Muscle of back (tissue), 3 donors: ENCODE measurements at regions not wholly inside any gene's neighbourhood (a gene's known extent, or its start where the extent isn't known, plus 50 kb on each side); places are given as distances from the start of the nearest gene placed in this dataset.

Source experiments
- DNase-seq, 3 donors: peaks; one replicate each; pipeline versions ENCODE4 v3.0.0 to v3.0.0-alpha.2; 2013

GRCh38 chr18:24530630-24531111 is 70.2 kb downstream of the HRH4 start:
- DNase-seq = peak in 1 of 3 donors; percentile 25

GRCh38 chr18:24534271-24534670 is 73.8 kb downstream of the HRH4 start:
- no peak for DNase-seq

DNA sequence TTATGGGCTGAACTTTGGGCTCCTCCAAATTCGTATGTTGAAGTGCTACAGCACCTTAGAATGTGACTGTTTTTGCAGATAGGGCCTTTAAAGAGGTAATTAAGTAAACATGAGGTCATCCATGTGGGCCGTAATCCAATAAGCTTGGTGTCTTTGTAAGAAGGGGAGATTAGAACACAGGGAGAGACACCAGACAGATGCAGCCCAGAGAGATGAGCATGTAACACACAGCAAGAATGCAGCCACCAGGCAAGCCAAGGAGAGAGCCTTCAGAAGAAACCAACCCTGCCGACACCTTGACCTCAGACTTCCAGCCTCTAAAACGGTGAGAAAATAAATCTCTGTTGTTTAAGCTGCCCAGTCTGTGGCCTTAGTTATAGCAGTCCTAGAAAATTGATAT is 74.3 kb downstream of the HRH4 start:
- no peak for DNase-seq

GRCh38 chr18:24535527-24536295 is 75.3 kb downstream of the HRH4 start:
- peak in 2 of 3 donors; percentile 53 to 61 for DNase-seq

GRCh38 chr18:24536326-24536725 is 75.9 kb downstream of the HRH4 start:
- DNase-seq = peak in 1 of 3 donors; percentile 22

- no peak for DNase-seq
Measured at GRCh38 chr18:24536834-24537233, 76.4 kb downstream of the HRH4 start.

GRCh38 chr18:24538414-24539264 is 78.2 kb downstream of the HRH4 start:
- DNase-seq = no peak

DNA sequence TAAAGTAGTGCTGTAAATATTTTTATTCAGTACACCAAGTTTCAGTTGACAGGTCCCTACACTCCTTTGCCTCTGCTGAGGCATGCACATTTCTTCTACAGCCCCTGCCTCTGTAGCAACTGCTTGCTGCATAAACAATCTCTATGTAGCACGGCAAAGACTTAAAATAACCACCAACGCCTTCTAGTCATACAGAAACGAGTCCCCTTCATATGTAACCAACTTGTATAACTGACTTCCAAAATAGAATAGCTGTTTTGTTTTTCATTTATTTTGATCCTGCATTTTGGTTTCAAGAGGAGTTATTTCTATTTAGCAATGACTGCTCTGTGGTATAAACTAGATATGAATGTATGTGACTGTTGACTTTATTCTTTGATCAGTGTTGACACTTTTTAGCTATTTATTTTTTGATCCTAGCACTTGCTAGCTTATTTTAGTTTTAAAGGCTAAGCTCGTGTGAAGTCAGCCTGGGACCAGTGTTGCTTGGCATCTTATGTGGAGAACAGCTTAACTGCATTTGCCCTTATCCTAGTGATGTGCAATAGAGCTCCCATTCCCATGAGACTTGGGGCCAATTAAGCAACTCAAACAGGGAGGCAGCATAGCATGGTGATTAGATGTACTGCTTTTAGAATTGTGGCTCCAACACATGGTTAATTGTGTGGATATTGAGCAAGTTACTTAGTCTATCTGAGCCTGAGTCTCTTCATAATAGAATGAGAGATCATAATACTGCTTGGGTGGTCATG is 79.6 kb downstream of the HRH4 start:
- no peak for DNase-seq

DNA sequence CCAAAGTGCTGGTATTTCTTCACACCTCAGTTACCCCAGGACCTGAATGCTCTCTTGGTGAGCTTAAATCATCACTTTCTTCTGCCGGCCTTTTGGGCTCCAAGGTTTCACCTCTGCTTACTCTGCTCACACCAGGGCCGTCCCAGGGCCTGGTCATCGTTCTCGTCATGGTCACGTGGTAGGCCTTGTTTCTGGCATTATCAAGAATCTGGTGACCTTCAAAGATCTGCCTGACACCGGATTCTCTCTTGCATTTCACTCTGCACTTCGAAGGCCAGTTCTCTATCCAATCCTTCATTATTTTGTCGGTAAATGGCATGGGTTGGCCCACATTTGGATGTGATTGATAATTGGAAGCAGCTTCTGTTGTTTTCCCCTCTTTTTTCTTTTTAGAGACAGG is 80.5 kb downstream of the HRH4 start:
- DNase-seq = no peak

DNA sequence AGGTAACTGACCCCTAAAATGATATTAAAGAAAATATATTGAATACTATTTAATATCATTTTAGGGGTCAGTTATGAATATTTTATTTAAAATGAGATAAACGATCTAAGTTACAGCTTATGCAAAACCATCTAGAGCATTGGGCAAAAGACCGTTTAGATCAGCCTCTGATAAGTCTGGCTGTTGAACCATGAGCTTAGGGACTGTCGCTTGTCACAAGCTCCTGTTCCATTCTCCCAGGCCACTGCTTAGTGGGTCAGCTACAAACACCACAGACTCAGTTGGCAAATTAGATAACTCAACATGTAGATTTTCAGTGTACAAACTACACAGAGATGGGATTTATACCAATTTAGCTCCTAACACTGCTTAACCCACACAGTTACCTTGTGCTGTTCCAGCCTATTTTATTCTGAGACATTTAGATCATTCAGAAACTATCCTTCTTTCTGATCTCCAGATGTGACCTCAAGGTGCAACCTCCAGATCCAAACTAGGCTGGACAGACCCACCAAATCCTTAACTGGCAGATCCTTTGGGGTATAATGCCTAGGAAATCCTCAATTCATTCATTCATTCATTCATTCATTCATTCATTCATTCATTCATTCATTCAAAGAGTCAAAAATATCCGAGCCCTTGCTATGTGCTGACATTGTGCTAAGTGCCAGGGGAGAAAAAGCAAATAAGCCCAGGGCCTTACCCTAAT is 82.8 kb downstream of the HRH4 start:
- no peak for DNase-seq

GRCh38 chr18:24543795-24544498 is 83.5 kb downstream of the HRH4 start:
- peak in 2 of 3 donors; percentile 67 to 79 for DNase-seq

DNA sequence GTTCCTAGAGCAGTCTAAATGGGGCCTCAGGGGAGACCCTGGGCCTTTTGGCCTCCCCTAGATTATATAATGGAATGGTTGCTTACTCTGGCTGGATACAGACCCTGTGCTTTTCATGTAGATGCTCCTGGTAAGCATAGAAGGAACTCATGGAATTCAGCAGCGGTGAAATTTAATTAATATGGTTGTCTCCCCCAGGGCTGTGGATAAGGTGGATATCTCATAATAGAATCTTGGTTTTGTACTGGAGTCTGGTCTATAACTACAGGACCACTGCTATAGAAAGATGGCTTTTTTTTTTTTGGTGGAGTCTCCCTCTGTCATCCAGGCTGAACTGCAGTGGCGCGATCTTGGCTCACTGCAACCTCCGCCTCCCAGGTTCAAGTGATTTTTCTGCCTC is 84.5 kb downstream of the HRH4 start:
- no peak for DNase-seq

GRCh38 chr18:24545651-24546050 is 85.2 kb downstream of the HRH4 start:
- DNase-seq = no peak

DNA sequence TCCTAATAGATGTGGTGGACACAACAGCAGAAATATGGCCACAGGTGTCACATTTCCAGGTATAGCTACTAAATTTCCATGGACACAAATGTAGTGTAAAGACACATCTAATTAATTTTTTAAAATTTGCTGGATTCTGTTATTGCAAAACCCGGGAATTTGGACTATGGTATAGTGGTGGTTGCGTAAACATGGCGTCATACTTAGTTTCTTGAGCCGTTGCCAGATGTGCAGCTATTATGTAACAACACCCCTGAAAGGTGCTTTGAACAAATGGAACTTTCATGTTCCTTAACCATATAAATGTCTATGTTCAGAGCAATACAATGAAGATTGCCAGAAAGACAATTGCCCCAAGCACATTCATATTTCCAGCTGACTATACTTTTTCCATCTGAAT is 85.9 kb downstream of the HRH4 start:
- no peak for DNase-seq

DNA sequence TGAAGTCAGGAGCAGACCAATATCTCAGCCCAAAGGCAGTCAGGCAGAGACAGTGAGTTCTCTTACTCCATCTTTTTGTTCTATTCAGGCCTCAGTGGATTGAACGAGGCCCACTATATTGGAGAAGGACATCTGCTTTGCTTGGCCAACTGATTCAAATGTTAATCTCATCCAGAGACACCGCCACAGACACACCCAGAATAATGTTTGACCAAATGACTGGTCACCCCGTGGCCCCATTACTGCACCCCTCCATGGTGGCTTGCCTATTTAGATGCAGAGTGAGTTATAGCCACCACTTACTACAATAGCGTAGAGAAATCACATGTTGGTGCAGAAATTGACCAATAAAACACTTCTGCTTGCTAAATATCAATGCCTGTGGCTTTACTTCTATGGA is 88.1 kb downstream of the HRH4 start:
- DNase-seq = no peak

DNA sequence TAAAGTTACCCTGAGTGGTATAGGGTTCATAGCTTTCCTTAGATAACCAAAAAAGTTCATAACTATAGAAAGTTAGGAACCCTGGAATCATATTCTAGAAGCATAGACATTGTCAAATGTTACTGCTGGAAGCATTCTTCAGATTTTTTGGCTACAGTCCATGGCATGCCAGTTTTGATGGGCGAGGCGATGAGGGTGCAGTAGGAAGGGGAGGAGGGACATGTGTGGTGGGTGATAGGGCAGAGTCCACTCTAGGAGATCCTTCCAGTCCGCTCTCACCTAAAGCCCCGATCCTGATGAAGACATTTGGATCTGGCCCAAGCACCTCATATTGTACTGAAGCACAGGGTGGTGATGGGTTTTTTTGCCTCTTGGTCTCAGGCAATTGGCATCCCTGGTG is 91.8 kb downstream of the HRH4 start:
- no peak for DNase-seq

DNA sequence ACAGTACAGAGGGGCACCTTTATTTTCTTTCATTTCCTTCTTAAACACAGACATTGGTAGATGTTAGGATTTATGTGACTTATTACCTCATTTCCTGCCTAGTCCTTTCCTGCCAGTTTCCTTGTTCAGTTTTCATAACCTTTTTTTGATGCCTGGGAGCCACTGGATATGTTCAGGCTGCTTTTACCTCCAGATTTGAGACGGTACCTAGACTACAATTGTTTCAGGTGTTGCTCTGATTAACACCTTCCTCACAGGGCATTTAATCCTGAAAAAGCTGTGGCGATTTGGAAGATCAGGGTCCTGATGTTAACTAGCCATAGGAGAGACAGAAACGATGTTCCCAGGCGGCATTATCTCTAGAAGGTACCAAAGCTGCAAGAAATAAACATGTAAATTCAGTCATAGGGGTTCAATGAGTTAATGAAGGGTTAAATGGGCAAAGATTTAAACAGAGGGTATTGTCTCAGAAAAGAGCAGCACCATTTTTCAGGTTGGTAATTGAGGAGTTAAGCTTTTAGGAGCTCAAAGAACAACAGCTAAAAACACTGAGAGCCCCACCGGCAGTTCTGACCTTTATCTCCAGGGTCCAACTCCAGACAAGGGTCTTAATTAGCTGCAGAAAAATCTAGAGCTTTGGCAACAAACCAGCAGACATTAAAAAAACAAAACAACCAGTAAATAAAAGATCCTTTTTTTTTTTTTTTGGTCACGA is 93.3 kb downstream of the HRH4 start:
- no peak for DNase-seq

DNA sequence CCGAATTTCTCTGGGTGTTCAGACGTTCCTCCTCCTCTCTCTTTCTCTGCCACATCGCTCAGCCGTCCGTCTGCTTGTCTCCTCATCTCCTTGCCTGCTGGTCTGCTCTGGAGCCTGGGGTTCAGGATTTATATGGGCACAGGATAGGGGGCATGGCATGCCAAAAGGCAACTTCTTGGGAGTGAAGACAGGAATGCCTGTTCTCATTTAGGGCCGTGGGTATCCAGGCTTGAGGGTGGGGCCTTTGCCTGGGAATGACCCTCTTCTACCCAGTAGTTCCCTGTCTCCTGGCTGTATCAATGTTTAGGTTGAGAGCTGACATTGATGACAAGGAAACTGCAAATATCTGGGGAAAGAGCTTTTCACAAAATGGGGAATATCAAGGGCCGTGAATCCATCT is 98.0 kb downstream of the HRH4 start:
- no peak for DNase-seq

DNA sequence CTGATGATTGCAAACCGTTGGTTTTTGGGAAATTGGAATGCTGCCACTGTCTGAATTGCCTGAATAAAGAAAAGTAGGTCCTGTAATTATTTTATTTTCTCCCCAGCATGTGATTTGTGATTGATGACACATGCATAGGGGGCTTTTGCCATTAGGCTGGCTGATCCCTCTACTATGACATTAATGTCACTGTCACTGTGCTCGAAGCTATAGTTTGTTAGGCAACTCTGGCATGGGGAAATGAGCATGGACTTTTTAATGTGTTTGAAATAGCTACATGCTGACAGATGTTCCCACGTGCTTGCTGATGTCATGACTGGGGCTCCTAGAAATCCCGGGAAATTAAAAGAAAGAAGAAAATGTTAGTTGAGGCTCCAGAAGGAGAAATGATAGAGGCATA is 99.1 kb downstream of the HRH4 start:
- no peak for DNase-seq

DNA sequence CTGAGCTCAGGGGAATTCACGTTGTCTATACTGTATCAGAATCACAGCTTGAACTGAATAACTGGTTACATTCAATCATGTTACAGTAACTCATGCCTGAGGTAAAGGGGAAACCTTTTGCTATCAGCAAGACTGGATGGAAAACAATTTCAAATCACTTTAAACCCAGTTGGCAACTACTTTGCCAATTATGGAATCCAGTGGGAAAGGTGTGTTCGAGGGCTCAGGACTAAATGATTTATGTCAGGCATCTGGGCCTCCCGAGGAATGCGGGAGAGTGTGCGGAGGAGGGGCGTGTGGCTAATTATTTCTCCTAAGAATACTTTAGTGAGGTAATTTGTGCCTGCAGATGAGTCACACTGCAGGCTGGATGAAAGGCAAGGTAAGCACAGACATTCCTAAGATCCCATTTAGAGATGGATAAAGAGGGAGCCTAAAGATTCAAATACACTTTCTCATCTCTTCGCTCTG is 100.1 kb downstream of the HRH4 start:
- no peak for DNase-seq
